VCaP (cell line): ENCODE measurements at regions not wholly inside any gene's neighbourhood (a gene's known extent, or its start where the extent isn't known, plus 50 kb on each side); places are given as distances from the start of the nearest gene placed in this dataset.
A peak's percentile ranks its signal among the peaks of the same experiment; 100 is the strongest.
"Not testable (repeated sequence)": the region's sequence is repeated elsewhere in the genome, so short reads cannot be mapped to it uniquely, and the experiment has no call there.

ENCODE experiments used
- H3K27ac ChIP-seq: fragments of 450-650 bp; 2 replicates; pipeline ENCODE4 v1.5.1; 2017
- TF ChIP-seq, protein P1 (sequence below): fragments of 450-650 bp; conservative IDR thresholded peaks from 2 replicates; pipeline ENCODE4 v1.5.1; 2017; ENCODE audit warnings: mild to moderate bottlenecking, moderate library complexity

- TF ChIP-seq, protein P1, sequence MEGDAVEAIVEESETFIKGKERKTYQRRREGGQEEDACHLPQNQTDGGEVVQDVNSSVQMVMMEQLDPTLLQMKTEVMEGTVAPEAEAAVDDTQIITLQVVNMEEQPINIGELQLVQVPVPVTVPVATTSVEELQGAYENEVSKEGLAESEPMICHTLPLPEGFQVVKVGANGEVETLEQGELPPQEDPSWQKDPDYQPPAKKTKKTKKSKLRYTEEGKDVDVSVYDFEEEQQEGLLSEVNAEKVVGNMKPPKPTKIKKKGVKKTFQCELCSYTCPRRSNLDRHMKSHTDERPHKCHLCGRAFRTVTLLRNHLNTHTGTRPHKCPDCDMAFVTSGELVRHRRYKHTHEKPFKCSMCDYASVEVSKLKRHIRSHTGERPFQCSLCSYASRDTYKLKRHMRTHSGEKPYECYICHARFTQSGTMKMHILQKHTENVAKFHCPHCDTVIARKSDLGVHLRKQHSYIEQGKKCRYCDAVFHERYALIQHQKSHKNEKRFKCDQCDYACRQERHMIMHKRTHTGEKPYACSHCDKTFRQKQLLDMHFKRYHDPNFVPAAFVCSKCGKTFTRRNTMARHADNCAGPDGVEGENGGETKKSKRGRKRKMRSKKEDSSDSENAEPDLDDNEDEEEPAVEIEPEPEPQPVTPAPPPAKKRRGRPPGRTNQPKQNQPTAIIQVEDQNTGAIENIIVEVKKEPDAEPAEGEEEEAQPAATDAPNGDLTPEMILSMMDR: no peak
- H3K27ac ChIP-seq: no peak overlapping the region
These were observed 160.0 kb upstream of the ITGA1 start for GRCh38 chr5:52627740-52628139.

GRCh38 chr5:52632281-52632680 is 155.4 kb upstream of the ITGA1 start:
- H3K27ac ChIP-seq: no peak overlapping the region
- TF ChIP-seq, protein P1: no peak

DNA sequence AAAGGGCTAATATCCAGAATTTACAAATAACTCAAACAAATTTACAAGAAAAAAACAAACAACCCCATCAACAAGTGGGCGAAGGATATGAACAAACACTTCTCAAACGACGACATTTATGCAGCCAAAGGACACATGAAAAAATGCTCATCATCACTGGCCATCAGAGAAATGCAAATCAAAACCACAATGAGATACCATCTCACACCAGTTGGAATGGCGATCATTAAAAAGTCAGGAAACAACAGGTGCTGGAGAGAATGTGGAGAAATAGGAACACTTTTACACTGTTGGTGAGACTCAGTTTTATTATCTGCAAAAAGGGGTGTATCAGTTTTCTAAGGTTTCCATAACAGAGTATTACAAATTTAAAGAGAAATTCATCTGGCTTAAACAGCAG is 153.5 kb upstream of the ITGA1 start:
- H3K27ac ChIP-seq: not testable (repeated sequence)

DNA sequence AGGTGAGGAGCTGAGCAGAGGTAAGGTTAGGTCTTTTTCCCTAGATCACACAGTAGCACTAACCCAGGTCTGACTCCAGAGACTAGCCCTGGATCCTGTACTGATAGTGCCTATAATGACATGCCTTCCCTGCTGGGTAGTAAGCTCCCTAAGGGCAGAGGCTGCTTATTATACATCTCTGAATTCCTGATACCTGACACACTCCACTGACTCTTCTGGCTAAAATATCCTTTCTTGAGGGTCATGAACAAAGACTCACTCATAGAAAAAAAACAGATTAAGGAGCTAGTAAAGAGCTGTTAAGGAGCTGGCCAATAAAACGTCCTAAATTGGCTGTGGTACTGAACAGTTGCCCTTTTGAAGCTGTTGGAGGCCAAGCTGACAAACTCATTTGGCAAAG is 149.0 kb upstream of the ITGA1 start:
- no peak overlapping the region for H3K27ac ChIP-seq
- TF ChIP-seq, protein P1: no peak

- no peak overlapping the region for H3K27ac ChIP-seq
- TF ChIP-seq, protein P1: no peak
These were observed 139.0 kb upstream of the ITGA1 start for GRCh38 chr5:52648726-52649125.

DNA sequence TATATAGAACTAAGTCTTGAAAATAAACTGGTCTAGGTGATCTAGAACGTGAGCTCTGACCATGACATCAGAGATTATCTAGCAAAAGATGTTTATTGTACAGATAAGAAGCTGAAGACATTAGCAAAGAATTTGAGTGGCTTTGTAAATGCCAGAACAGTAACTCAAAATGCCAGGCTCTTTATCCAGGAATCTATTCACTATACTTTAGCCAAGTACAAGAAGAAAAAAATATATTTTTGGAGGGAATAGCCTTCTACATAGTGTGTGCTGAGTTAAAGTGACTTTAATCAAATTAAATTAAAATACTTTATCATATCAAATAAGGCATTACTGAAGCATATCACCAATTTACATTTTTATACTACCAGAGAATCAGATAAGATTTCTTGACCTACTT is 132.6 kb upstream of the ITGA1 start:
- no peak overlapping the region for H3K27ac ChIP-seq
- TF ChIP-seq, protein P1: no peak

DNA sequence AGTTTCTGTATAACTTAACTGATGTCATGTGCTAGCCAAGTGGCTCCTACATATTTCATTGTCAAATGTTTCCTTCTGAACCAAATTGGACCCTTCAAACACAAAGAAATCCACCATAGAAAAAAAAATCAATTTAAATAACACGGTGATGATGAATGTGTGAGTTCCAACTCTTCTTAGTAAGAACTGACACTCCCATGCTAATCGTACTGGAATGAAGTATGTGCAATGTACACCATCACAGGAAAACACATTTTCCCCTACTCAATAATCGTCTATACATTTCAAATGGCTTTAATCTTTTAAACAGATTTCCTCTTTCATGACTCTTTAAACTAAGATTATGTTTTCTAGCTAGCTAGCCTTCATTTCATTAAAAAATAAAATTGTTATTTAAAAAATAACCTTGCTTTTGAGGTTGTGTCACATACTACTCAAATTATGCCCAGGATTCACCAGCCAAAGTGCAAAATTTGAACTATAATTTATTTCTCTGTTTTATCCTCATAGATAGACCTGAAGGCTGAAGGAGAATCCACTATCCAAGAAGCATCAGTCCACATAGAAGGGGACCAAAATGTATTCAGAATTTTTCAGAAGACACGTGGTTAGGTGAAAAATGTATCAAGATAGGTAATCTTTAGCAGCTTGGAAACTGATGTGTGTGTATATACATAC is 131.0 kb upstream of the ITGA1 start:
- TF ChIP-seq, protein P1: no peak
- H3K27ac ChIP-seq: no peak overlapping the region

DNA sequence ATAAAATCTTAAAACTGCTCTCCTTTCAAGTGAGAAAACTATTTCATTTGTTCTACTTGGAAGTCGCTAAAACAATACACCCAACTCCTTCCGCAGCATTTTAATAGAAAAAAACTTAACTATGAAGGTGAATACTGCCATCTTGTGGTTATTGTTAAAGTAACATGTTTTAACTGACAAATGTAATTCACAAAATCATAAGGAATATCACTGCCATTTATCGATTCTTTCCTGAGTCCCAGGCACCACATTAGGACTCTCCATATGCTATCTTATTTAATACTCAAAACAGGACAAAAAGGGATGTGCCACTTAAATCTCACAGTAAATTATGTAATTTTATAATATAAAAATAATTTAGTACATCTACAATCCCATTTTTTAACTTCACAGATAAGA is 130.5 kb upstream of the ITGA1 start:
- TF ChIP-seq, protein P1: peak; percentile 63
- H3K27ac ChIP-seq: no peak overlapping the region
